Suprapubic skin (tissue), 4 donors: ENCODE measurements at regions not wholly inside any gene's neighbourhood (a gene's known extent, or its start where the extent isn't known, plus 50 kb on each side); places are given as distances from the start of the nearest gene placed in this dataset.

ENCODE experiments used
- CTCF ChIP-seq, 2 donors: fragments of 200-600 bp in 1 of 2; fragments of 450-650 bp in 1 of 2; sonication (generic) in 1 of 2; IDR thresholded peaks; one replicate each; pipeline ENCODE4 v1.5.1; 2016 to 2019; ENCODE audit warnings: antibody characterized with exemption in 2 of 2, mild to moderate bottlenecking in 1 of 2, moderate library complexity in 1 of 2
- POLR2A ChIP-seq, 2 donors: fragments of 450-650 bp; IDR thresholded peaks; one replicate each; pipeline ENCODE4 v1.6.1; 2017; ENCODE audit warnings: antibody characterized with exemption in 2 of 2, mild to moderate bottlenecking in 2 of 2, moderate library complexity in 2 of 2
- POLR2AphosphoS5 ChIP-seq, 3 donors: sonication (generic); formaldehyde crosslinking; IDR thresholded peaks; one replicate each; pipeline ENCODE4 v1.6.1; 2017; ENCODE audit warnings: antibody characterized with exemption in 3 of 3

- TF ChIP-seq CTCF (IDR thresholded peaks at IDR 0.05) (no peak), POLR2AphosphoS5 (IDR thresholded peaks at IDR 0.05) (no peak), POLR2A (IDR thresholded peaks at IDR 0.05) (no peak)
These were observed 92.2 kb downstream of the LINGO1 start for GRCh38 chr15:77540312-77541060.
